Gastroesophageal sphincter (tissue), 4 donors: ENCODE measurements at regions not wholly inside any gene's neighbourhood (a gene's known extent, or its start where the extent isn't known, plus 50 kb on each side); places are given as distances from the start of the nearest gene placed in this dataset.

ENCODE experiments used
- ATAC-seq: fragments of 150-250 bp; one replicate; pipeline ENCODE4 v1.9.1; 2016; ENCODE audit warnings: mild to moderate bottlenecking, moderate library complexity
- H3K27ac ChIP-seq, 4 donors: fragments of 200-600 bp; sonication (generic) in 3 of 4; 1 replicate in 3 of 4; 2 replicates in 1 of 4; pipeline ENCODE4 v1.5.1; 2016 to 2019
- H3K27me3 ChIP-seq: fragments of 200-600 bp; sonication (generic); one replicate; pipeline ENCODE4 v1.5.1; 2019
- H3K36me3 ChIP-seq, 2 donors: fragments of 200-600 bp; sonication (generic); one replicate each; pipeline ENCODE4 v1.5.1; 2019; ENCODE audit warnings: control low read depth in 1 of 2
- H3K4me1 ChIP-seq, 3 donors: fragments of 200-600 bp; sonication (generic); 1 replicate in 2 of 3; 2 replicates in 1 of 3; pipeline ENCODE4 v1.5.1; 2016 to 2019; ENCODE audit warnings: control low read depth in 2 of 3
- H3K4me3 ChIP-seq, 2 donors: fragments of 200-600 bp; sonication (generic); one replicate each; pipeline ENCODE4 v1.5.1; 2019; ENCODE audit warnings: mild to moderate bottlenecking in 1 of 2, moderate library complexity in 1 of 2
- H3K9me3 ChIP-seq, 3 donors: fragments of 200-600 bp; sonication (generic); one replicate each; pipeline ENCODE4 v1.5.1; 2017 to 2019; ENCODE audit warnings: control low read depth in 2 of 3
- EP300 ChIP-seq: sonication (generic); formaldehyde crosslinking; IDR thresholded peaks from one replicate; pipeline ENCODE4 v1.6.1; 2017; ENCODE audit warnings: antibody characterized with exemption, mild to moderate bottlenecking
- POLR2A ChIP-seq, 2 donors: fragments of 450-650 bp; IDR thresholded peaks; one replicate each; pipeline ENCODE4 v1.6.1; 2017; ENCODE audit warnings: antibody characterized with exemption in 2 of 2, mild to moderate bottlenecking in 2 of 2, moderate library complexity in 1 of 2
- POLR2AphosphoS5 ChIP-seq: sonication (generic); formaldehyde crosslinking; IDR thresholded peaks from one replicate; pipeline ENCODE4 v1.6.1; 2017; ENCODE audit warnings: antibody characterized with exemption
- WGBS, 2 donors: methylation state at CpG; one replicate each; pipeline ENCODE4 v1.1.5; 2018; ENCODE audit warnings: low coverage in 1 of 2; 5-methylcytosine and 5-hydroxymethylcytosine counted together
- TF ChIP-seq, protein P1 (sequence below), 4 experiments: fragments of 200-600 bp in 2 of 4; fragments of 450-650 bp in 2 of 4; sonication (generic) in 1 of 4; IDR thresholded peaks; one replicate each; pipeline ENCODE4 v1.5.1; 2017 to 2019; ENCODE audit warnings: antibody characterized with exemption in 4 of 4, mild to moderate bottlenecking in 2 of 4, moderate library complexity in 2 of 4

DNA sequence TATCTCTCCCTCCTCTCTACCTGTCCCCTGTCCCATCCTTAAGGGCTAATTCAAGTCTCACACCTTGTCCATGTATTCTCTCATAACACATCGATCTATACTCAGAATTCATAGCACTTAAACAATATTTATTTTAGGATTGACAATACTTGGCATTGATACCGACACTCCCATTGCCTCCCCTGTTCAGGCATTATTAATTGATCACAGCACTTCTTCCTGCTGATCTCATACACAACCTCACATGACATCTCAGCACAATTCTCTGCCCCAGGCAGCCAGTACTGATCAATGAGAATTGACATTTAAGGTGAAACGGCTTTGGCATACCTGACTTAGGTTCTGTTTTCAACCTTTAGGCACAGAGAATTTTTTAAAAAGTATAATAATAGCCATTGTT, 582.4 kb upstream of the BRINP1 start:
- ATAC-seq, result no peak
- Histone ChIP-seq H3K36me3 (no peaks in the 10 kb centered on the region), H3K9me3 (no peaks in the 10 kb centered on the region), H3K4me1 (peaks cover 0 to 36% (median 11%) of the 10 kb centered on the region in 3 donors), H3K4me3 (no peak overlapping the region), H3K27me3 (no peaks in the 10 kb centered on the region), H3K27ac (peak overlapping the region in 3 of 4 donors; percentile 23 to 53 (median 51))
- WGBS, 2 donors, result 52 to 79% methylated on average over 3 of the region's 3 CpGs
- TF ChIP-seq, protein P1, sequence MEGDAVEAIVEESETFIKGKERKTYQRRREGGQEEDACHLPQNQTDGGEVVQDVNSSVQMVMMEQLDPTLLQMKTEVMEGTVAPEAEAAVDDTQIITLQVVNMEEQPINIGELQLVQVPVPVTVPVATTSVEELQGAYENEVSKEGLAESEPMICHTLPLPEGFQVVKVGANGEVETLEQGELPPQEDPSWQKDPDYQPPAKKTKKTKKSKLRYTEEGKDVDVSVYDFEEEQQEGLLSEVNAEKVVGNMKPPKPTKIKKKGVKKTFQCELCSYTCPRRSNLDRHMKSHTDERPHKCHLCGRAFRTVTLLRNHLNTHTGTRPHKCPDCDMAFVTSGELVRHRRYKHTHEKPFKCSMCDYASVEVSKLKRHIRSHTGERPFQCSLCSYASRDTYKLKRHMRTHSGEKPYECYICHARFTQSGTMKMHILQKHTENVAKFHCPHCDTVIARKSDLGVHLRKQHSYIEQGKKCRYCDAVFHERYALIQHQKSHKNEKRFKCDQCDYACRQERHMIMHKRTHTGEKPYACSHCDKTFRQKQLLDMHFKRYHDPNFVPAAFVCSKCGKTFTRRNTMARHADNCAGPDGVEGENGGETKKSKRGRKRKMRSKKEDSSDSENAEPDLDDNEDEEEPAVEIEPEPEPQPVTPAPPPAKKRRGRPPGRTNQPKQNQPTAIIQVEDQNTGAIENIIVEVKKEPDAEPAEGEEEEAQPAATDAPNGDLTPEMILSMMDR (IDR thresholded peaks at IDR 0.05), result no peak
- TF ChIP-seq EP300, result no peak
- no peak for TF ChIP-seq POLR2A (IDR thresholded peaks at IDR 0.05)
- TF ChIP-seq POLR2AphosphoS5, result no peak

DNA sequence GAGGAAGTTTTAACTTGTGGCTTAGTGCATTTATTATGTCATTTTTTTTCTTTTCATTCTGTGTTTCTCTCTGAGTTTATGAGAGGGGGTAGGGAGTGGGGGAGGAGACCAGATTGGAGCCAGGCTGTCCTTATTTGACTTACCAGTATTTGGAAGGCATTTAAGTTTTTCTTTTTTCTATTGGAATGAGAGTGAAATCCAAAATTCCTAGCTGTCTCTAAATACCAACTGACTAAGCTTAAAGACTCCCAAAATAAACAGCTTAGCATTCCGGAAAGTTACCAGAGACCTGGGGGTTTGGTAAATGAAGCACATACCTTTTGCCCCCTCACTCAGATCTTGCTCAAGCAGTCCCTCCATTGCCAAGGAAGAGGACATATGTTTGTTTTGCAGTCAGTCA, 581.9 kb upstream of the BRINP1 start:
- TF ChIP-seq POLR2A (IDR thresholded peaks at IDR 0.05) (no peak), POLR2AphosphoS5 (peak; percentile 74)
- TF ChIP-seq, protein P1 (IDR thresholded peaks at IDR 0.05), result no peak
- H3K27ac ChIP-seq, result peak overlapping the region in 3 of 4 donors; percentile 23 to 53 (median 51)
- 9 to 25% methylated on average over 1 of the region's 1 CpG for WGBS, 2 donors
- no peak overlapping the region for H3K4me3 ChIP-seq
- no peaks in the 10 kb centered on the region for H3K36me3 ChIP-seq
- no peaks in the 10 kb centered on the region for H3K9me3 ChIP-seq
- peaks cover 0 to 37% (median 10%) of the 10 kb centered on the region in 3 donors for H3K4me1 ChIP-seq
- ATAC-seq, result peak; percentile 63
- no peaks in the 10 kb centered on the region for H3K27me3 ChIP-seq

DNA sequence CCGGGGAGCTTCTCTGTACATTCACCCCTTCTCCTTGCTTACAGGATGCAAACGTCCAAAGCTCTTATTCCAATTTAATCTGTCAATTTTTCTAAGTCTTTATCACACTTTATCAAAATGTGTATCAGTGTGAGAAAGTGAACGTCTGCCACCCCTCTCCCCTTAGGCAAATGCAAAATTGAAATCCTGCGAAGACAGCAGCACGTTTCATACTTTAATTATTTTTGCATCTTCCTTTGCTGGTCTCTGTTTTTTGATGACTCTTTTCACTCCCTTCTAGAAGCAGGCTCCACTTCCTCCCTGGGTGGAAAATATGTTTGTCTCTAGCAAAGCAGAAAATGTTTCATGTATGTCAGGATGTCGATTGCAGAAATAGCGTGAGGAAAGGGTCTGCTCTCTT, 576.5 kb upstream of the BRINP1 start:
- ATAC-seq, result no peak
- WGBS, 2 donors, result 64 to 69% methylated on average over 7 of the region's 7 CpGs
- Histone ChIP-seq H3K4me3 (no peak overlapping the region), H3K36me3 (no peaks in the 10 kb centered on the region), H3K9me3 (no peaks in the 10 kb centered on the region), H3K27me3 (no peaks in the 10 kb centered on the region), H3K4me1 (peaks cover 0 to 27% (median under 1%) of the 10 kb centered on the region in 3 donors), H3K27ac (no peak overlapping the region)
- TF ChIP-seq, protein P1 (IDR thresholded peaks at IDR 0.05), result no peak
- TF ChIP-seq POLR2AphosphoS5 (no peak), EP300 (no peak), POLR2A (IDR thresholded peaks at IDR 0.05) (no peak)

DNA sequence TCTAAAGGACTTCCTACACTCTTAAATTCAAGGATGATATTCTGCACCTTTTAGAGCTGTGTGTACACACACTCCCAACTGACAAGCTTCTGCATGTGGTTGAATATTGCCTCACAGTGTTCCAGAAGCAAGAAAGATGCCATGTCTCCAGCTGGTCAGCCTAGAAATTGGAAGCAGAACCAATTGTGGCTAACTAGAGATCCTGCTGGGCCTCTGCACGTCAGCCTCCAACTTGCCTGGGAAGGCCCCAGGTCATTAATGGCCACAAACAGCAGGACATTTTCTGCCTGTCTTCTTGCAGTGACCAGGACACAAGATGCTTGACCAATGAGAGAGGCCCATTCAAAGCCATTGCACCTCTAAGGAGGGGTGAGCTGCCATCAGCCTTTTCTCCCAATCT, 571.9 kb upstream of the BRINP1 start:
- WGBS, 2 donors, result 43% methylated on average over 1 of the region's 1 CpG; no CpG with 5 or more reads in 1 of the 2 donors
- no peak for TF ChIP-seq POLR2A (IDR thresholded peaks at IDR 0.05)
- TF ChIP-seq POLR2AphosphoS5, result no peak
- TF ChIP-seq EP300, result no peak
- TF ChIP-seq, protein P1 (IDR thresholded peaks at IDR 0.05), result no peak
- H3K27ac ChIP-seq, result no peak overlapping the region
- no peak overlapping the region for H3K4me3 ChIP-seq
- H3K4me1 ChIP-seq, result peaks cover 0 to 28% (median 0%) of the 10 kb centered on the region in 3 donors
- no peaks in the 10 kb centered on the region for H3K9me3 ChIP-seq
- ATAC-seq, result no peak
- no peaks in the 10 kb centered on the region for H3K27me3 ChIP-seq
- no peaks in the 10 kb centered on the region for H3K36me3 ChIP-seq

DNA sequence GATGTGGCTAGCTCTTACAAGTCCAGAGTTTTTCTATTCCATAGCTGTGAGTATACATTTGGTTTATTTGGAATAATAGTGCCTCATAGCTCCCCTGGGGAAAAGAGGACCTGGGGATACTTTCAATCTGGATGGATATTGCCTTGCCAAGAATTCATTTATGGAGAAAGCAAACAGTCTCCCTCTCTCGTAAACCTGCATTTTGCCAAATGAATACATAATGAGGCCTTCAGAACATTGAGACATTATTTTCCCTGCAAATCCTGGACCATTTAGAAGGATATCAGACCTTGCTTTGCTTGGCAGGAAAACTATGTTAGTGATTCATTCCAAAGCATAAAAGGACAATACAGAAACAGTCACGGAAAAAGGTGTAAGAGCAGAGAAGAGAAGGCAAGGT, 569.6 kb upstream of the BRINP1 start:
- no peaks in the 10 kb centered on the region for H3K27me3 ChIP-seq
- WGBS, 2 donors, result 7 to 14% methylated on average over 2 of the region's 2 CpGs
- no peak overlapping the region for H3K4me3 ChIP-seq
- H3K27ac ChIP-seq, result no peak overlapping the region
- H3K4me1 ChIP-seq, result peaks cover 0 to 15% (median 0%) of the 10 kb centered on the region in 3 donors
- H3K9me3 ChIP-seq, result no peaks in the 10 kb centered on the region
- no peaks in the 10 kb centered on the region for H3K36me3 ChIP-seq
- ATAC-seq, result no peak
- TF ChIP-seq POLR2AphosphoS5 (no peak), EP300 (no peak), POLR2A (IDR thresholded peaks at IDR 0.05) (no peak)
- TF ChIP-seq, protein P1 (IDR thresholded peaks at IDR 0.05), result no peak
